ENCODE measurements at regions not wholly inside any gene's neighbourhood (a gene's known extent, or its start where the extent isn't known, plus 50 kb on each side); places are given as distances from the start of the nearest gene placed in this dataset.
"Not testable (repeated sequence)": the region's sequence is repeated elsewhere in the genome, so short reads cannot be mapped to it uniquely, and the experiment has no call there.

DNA sequence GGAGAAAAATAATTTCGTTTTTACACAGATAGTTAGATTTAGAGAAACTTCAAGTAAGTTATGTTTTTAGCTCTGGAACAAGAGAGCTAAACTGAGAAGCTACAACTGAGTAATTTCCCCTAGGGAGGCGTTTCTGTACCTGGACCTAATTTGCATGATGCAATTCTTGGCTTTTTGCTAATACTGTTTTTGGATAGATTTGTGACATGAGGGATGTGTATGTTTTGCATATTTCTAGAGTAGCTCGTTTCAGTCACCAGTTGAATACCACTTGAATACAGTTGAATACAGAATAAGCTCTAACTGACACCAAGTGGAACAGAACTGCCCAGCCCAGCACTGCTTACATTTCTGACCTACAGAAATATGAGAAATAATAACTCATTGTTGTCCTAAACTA, 1227.9 kb upstream of the SPRY2 start:
- Histone ChIP-seq H3K4me3 (ENCODE audit: insufficient read depth, low read depth, low read length) (no peak overlapping the region), H3K36me3 (replicated peaks; ENCODE audit: control insufficient read depth, insufficient read depth, low read length) (no peaks in the 10 kb centered on the region), H3K27me3 (ENCODE audit: control insufficient read depth, insufficient read depth, low read length) (no peaks in the 10 kb centered on the region)
- DNase-seq, result no peak

DNA sequence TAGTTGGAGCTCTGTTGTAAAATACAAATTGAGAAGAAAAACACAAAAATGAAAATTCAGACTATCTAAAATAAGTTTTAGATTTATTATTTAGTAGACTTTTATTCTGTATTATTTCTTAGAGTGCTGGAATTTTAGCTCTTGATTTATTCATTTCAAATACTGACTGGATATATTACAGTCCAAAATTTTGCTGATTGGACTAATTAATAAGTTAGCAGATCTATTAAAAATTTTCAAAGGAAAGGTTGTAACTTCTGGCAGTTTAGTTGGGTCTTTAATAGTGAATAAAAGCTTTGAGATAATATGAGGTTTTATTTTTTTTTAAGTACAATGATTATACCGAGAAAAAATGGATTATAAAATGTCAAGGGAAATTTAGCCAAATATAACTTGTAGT, 1224.9 kb upstream of the SPRY2 start:
- no peak for DNase-seq
- Histone ChIP-seq H3K4me3 (ENCODE audit: insufficient read depth, low read depth, low read length) (no peak overlapping the region), H3K27me3 (ENCODE audit: control insufficient read depth, insufficient read depth, low read length) (no peaks in the 10 kb centered on the region), H3K36me3 (replicated peaks; ENCODE audit: control insufficient read depth, insufficient read depth, low read length) (no peaks in the 10 kb centered on the region)

DNA sequence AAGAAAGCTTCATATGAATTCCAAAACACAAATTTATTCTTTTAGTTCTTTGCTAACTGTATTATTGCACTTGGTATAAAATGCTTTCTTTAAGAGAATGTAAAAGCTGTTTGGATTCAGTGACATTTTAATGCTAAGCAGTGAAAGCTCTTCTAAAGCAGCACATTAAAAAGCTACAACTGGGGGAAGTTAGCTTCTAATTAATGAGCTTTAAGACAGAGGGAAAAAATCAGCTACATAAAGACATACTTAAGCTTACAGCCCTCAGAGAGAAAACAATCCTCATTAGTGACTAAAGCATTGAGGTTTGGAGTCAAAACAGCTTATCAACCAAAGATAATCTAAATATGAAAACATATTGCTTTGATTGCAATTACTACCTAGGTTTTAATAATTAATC, 1222.2 kb upstream of the SPRY2 start:
- no peak for DNase-seq
- no peaks in the 10 kb centered on the region for H3K36me3 ChIP-seq (replicated peaks; ENCODE audit: control insufficient read depth, insufficient read depth, low read length)
- no peaks in the 10 kb centered on the region for H3K27me3 ChIP-seq (ENCODE audit: control insufficient read depth, insufficient read depth, low read length)

DNA sequence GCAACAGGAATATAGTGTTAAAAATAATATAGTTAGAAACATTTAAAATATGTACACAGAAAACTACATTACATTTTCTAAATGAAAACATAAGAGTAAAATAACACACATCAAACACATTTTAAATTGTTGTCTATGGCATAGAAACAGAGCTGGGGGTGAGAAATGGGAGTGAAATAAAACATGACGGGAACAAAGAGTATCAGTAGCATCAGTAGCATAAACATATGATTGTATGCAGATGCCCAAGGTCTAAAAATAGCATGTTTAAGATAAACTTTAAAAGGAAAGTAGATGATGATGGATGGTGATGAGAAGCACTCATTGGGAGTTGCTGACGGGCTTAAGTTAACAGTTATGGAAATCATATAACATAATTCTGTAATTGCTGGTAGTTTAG, 1221.7 kb upstream of the SPRY2 start:
- no peaks in the 10 kb centered on the region for H3K36me3 ChIP-seq (replicated peaks; ENCODE audit: control insufficient read depth, insufficient read depth, low read length)
- no peak overlapping the region for H3K4me3 ChIP-seq (ENCODE audit: insufficient read depth, low read depth, low read length)
- no peak for DNase-seq
- H3K27me3 ChIP-seq (ENCODE audit: control insufficient read depth, insufficient read depth, low read length), result no peaks in the 10 kb centered on the region

More for the DNA sequence above, 1222.2 kb upstream of the SPRY2 start:
- no peak overlapping the region for H3K4me3 ChIP-seq (ENCODE audit: insufficient read depth, low read depth, low read length)

DNA sequence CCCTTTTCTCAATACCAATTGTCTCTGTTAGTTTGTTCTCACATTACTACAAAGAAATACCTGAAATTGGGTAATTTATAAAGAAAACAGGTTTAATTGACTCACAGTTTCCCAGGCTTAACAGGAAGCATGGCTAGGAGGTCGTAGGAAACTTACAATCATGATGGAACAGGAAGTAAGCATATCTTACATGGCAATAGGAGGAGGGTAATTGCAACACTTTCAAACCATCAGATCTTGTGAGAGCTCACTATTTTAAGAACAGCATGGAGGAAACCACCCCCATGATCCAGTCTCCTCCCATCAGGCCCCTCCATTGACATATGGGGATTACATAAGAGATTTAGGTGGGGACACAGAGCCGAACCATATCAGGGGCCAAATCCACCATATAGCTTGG, 1210.1 kb upstream of the SPRY2 start:
- Histone ChIP-seq H3K36me3 (replicated peaks; ENCODE audit: control insufficient read depth, insufficient read depth, low read length) (no peaks in the 10 kb centered on the region), H3K4me3 (ENCODE audit: insufficient read depth, low read depth, low read length) (no peak overlapping the region), H3K27me3 (ENCODE audit: control insufficient read depth, insufficient read depth, low read length) (no peaks in the 10 kb centered on the region)
- no peak for DNase-seq

DNA sequence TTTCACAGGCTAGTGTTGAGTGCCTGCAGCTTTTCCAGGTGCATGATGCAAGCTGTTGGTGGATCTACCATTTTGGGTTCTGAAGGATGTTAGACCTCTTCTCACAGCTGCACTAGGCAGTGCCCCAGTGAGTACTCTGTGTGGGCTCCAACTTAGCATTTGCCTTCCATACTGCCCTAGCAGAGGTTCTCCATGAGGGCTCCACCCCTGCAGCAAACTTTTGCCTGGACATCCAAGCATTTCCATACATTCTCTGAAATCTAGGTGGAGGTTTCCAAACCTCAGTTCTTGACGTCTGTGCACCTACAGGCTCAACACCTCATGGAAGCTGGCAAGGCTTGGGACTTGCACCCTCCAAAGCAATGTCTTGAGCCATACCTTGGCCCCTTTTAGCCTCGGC, 1205.4 kb upstream of the SPRY2 start:
- H3K4me3 ChIP-seq (ENCODE audit: insufficient read depth, low read depth, low read length); DNase-seq; H3K36me3 ChIP-seq (replicated peaks; ENCODE audit: control insufficient read depth, insufficient read depth, low read length); H3K27me3 ChIP-seq (ENCODE audit: control insufficient read depth, insufficient read depth, low read length): not testable (repeated sequence)

DNA sequence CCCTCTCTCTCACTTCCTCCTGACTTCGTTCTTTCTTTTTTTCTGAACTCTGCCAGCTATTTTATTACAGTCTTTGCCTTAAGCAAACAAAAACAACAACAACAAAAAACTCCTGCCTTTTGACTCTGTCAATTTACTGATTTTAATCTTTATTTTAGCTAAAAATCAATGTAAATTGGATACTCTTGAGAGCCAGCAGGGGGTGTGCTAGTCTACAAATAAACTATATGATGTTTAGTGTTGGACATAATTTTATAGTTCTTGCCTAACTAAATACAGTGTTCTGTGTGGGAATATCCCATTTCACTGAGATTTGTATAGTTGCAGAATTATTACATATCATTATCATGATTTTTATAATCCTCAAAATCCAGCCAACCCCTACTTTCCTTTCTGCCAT, 1199.9 kb upstream of the SPRY2 start:
- H3K27me3 ChIP-seq (ENCODE audit: control insufficient read depth, insufficient read depth, low read length), result no peaks in the 10 kb centered on the region
- no peak overlapping the region for H3K4me3 ChIP-seq (ENCODE audit: insufficient read depth, low read depth, low read length)
- DNase-seq, result no peak
- no peaks in the 10 kb centered on the region for H3K36me3 ChIP-seq (replicated peaks; ENCODE audit: control insufficient read depth, insufficient read depth, low read length)

DNA sequence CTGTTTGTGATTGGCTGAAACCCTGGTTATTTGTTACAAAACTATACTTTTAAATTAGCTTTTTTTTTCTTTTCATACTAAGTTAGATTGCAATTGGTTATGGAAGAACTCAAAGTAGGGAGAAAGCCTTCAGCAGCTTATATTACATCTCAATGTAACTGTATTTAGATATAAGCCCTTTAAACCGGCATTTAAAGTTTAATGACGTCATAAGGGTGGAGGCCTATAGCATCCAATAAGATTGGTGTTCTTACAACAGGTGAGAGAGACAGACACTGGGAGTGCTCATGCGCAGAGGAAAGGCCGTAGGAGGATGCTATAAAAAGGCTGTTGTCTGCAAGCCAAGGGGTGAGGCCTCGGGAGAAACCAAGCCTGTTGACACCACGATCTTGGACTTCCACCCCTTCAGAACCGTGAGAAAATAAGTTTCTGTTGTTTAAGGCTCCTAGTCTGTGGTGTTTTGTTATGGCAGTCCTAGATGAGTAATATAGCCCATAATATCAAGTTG, 1198.8 kb upstream of the SPRY2 start:
- H3K27me3 ChIP-seq (ENCODE audit: control insufficient read depth, insufficient read depth, low read length), result no peaks in the 10 kb centered on the region
- H3K36me3 ChIP-seq (replicated peaks; ENCODE audit: control insufficient read depth, insufficient read depth, low read length), result no peaks in the 10 kb centered on the region
- no peak for DNase-seq
- no peak overlapping the region for H3K4me3 ChIP-seq (ENCODE audit: insufficient read depth, low read depth, low read length)

DNA sequence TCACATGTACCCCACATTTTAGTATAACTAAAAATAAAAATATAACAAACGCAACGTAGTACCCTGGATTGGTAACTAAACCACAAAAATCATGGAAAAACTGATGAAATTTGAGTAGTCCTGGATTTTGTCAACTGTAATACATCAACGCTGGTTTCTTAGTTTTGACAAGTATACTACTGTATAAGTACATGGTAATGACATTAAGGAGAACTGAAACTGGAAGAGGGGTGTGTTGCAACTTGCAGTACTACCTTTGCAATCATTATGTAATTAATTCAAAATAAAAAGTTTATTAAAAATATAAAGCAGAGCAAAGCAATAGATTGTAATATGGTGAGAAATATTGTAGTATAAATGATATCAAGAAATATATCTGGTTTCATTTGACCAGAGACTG, 1158.0 kb upstream of the SPRY2 start:
- Histone ChIP-seq H3K36me3 (replicated peaks; ENCODE audit: control insufficient read depth, insufficient read depth, low read length) (no peaks in the 10 kb centered on the region), H3K27me3 (ENCODE audit: control insufficient read depth, insufficient read depth, low read length) (no peaks in the 10 kb centered on the region), H3K4me3 (ENCODE audit: insufficient read depth, low read depth, low read length) (no peak overlapping the region)
- DNase-seq, result no peak

DNA sequence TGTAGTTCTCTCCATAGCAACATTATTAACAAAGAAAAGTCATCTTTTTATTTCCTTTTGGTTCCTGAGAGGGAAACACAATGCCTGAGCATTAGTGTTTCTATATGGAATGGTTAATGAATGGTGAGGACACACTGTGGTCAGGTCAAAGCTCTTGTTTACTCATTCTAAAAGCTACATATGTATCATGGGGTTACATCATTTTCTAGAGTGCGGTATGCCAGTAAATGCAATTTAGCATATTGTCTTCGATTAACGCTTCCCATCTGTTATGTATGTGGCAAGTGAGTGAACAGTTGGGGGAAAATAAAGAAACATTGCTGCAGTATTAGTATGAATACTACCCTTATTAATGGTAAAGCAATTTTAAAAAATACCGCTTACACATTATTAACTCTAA, 1152.2 kb upstream of the SPRY2 start:
- no peak overlapping the region for H3K4me3 ChIP-seq (ENCODE audit: insufficient read depth, low read depth, low read length)
- no peaks in the 10 kb centered on the region for H3K36me3 ChIP-seq (replicated peaks; ENCODE audit: control insufficient read depth, insufficient read depth, low read length)
- H3K27me3 ChIP-seq (ENCODE audit: control insufficient read depth, insufficient read depth, low read length), result no peaks in the 10 kb centered on the region
- DNase-seq, result no peak

DNA sequence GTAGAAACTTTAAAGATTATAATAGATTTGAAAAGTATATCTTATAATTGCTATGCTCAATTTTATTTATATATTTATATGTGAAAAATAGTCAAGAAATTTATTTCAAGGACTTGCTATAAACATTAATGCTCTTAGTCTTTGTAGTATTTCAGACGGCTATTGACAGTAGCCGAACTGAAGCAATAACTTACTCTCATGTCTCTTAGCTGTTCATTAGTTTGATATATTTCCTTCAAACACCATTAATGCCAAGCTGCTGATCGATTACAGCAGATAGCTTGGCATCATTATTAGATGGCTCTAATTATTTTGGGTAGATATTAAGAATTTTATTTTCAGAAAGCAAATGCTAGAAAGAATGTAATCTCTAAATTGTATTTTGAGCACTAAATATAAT, 1151.5 kb upstream of the SPRY2 start:
- Histone ChIP-seq H3K27me3 (ENCODE audit: control insufficient read depth, insufficient read depth, low read length) (no peaks in the 10 kb centered on the region), H3K4me3 (ENCODE audit: insufficient read depth, low read depth, low read length) (no peak overlapping the region), H3K36me3 (replicated peaks; ENCODE audit: control insufficient read depth, insufficient read depth, low read length) (no peaks in the 10 kb centered on the region)
- DNase-seq, result no peak

DNA sequence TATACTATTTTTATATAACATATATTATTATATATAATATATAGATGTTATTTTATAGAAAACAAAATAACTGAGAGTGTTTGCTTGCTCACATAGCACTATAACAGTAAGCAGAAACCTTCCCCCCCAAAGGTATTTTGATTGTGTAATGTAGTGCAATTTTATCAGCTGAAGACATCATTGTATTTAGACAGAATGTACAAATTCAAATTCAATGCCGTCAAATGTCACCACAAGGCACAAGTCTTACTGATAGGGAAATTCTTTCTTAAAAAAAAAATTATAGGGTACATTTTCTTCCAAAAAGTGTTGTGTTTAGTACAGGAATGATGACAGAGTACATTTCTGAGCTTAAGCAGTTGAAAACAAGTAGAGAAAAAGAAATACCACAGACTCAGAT, 1147.1 kb upstream of the SPRY2 start:
- H3K4me3 ChIP-seq (ENCODE audit: insufficient read depth, low read depth, low read length), result no peak overlapping the region
- no peak for DNase-seq
- no peaks in the 10 kb centered on the region for H3K27me3 ChIP-seq (ENCODE audit: control insufficient read depth, insufficient read depth, low read length)
- H3K36me3 ChIP-seq (replicated peaks; ENCODE audit: control insufficient read depth, insufficient read depth, low read length), result no peaks in the 10 kb centered on the region

DNA sequence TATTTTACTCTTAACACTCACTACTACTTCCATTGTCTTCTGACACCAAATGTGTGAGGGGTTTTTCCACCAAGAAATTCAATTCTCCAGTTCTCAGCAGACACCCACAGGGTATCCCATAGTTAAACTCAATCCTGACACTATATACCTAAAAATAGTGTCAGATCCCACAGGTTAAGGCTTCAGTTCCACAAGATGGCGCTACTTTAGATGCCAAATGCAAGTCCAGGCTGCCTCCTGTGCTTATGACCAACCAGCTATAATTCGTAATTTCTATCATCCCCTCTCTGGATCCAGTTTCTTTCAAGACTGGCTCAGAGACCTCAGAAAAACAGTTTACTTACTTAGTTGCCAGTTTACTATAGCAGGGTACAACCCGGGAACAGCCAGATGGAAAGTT, 1146.2 kb upstream of the SPRY2 start:
- Histone ChIP-seq H3K4me3 (ENCODE audit: insufficient read depth, low read depth, low read length) (no peak overlapping the region), H3K27me3 (ENCODE audit: control insufficient read depth, insufficient read depth, low read length) (no peaks in the 10 kb centered on the region), H3K36me3 (replicated peaks; ENCODE audit: control insufficient read depth, insufficient read depth, low read length) (no peaks in the 10 kb centered on the region)
- peak; percentile 18 for DNase-seq

DNA sequence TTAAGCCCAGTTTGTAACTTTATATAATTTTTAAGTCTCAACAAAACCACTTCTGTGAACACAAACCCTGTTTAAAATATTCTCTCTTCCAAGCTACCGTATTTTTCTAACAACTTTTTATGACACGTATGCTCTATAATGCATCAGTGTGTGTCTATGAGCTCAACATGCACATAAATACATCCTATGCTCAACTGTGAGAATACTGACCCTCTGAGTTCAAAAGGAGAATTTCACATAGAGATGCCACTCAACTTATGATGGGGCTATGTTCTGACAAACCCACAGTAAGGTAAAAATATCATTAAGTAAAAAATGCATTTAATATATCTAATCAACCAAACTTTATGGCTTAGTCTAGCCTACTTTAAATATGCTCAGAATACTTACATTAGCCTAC, 1139.7 kb upstream of the SPRY2 start:
- Histone ChIP-seq H3K27me3 (ENCODE audit: control insufficient read depth, insufficient read depth, low read length) (no peaks in the 10 kb centered on the region), H3K4me3 (ENCODE audit: insufficient read depth, low read depth, low read length) (no peak overlapping the region), H3K36me3 (replicated peaks; ENCODE audit: control insufficient read depth, insufficient read depth, low read length) (no peaks in the 10 kb centered on the region)
- DNase-seq, result no peak

DNA sequence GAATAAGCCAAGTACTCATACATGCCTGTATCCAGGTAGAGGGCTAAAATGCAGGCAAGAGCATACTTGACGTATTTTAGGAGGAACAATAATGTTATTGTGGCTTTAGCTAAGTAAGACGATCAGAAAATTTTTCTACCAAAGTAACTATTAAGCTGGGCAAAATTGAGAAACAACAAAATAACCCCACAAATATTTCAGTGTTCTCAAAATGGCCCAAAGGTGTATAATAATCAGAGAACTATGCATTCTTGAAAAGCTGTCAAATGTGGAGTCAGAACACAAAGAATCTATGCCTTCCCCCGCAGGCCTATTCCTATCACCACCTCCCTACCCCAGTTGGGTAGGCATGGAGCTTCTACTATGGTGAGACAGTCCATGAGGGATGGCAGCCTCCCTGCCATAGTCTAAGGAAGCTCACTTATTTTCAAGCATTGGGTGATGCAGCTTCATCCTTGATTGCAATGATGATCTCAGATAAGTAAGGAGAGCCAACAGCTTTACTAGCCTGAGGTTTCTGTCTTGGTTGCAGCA, 1132.5 kb upstream of the SPRY2 start:
- H3K36me3 ChIP-seq (replicated peaks; ENCODE audit: control insufficient read depth, insufficient read depth, low read length), result no peaks in the 10 kb centered on the region
- H3K4me3 ChIP-seq (ENCODE audit: insufficient read depth, low read depth, low read length), result no peak overlapping the region
- DNase-seq, result no peak
- no peaks in the 10 kb centered on the region for H3K27me3 ChIP-seq (ENCODE audit: control insufficient read depth, insufficient read depth, low read length)

DNA sequence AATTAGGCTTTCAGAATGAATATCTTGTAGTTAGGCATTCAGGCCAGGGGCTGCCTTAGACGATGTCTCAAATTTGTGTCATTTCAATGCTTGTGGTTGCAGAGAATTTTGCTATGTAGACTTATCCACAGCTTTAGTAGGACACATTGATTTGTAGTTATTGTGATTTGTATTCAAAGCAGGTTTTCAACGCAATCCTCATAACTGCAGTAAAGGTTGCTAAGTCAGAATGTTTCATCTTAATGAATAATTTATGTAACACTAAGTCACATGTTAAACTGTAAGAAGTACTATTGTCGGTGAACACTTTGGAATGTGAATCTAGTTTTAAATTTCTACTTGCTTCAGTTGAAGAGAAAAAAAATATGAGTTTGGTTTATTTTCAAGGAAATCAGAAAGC, 1117.2 kb upstream of the SPRY2 start:
- H3K36me3 ChIP-seq (replicated peaks; ENCODE audit: control insufficient read depth, insufficient read depth, low read length), result no peaks in the 10 kb centered on the region
- no peak for DNase-seq
- no peak overlapping the region for H3K4me3 ChIP-seq (ENCODE audit: insufficient read depth, low read depth, low read length)
- no peaks in the 10 kb centered on the region for H3K27me3 ChIP-seq (ENCODE audit: control insufficient read depth, insufficient read depth, low read length)

All from H7 (cell line).